ENCODE measurements at regions not wholly inside any gene's neighbourhood (a gene's known extent, or its start where the extent isn't known, plus 50 kb on each side); places are given as distances from the start of the nearest gene placed in this dataset.
"Not testable (repeated sequence)": the region's sequence is repeated elsewhere in the genome, so short reads cannot be mapped to it uniquely, and the experiment has no call there.

DNA sequence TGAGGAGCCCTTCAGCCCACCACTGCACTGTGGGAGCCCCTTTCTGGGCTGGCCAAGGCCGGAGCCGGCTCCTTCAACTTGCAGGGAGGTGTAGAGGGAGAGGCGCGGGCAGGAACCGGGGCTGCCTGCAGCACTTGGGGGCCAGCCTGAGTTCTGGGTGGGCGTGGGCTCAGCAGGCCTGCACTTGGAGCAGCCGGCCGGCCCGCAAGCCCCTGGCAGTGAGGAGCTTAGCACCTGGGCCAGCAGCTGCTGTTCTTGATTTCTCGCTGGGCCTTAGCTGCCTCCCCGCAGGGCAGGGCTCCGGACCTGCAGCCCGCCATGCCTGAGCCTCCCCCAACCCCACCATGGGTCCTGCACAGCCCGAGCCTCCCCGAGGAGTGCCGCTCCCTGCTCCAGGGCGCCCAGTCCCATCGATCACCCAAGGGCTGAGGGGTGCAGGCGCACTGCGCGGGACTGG lies 101.7 kb upstream of the ADGRB3 start:
- no peak overlapping the region for H3K4me3 ChIP-seq (ENCODE audit: low read depth, low read length)
- no peak for TF ChIP-seq CTCF (IDR thresholded peaks at IDR 0.05; ENCODE audit: borderline replicate concordance, insufficient read depth, low read depth, low read length)

- no peak overlapping the region for H3K4me3 ChIP-seq (ENCODE audit: low read depth, low read length)
- no peak for TF ChIP-seq CTCF (IDR thresholded peaks at IDR 0.05; ENCODE audit: borderline replicate concordance, insufficient read depth, low read depth, low read length)
Observed at GRCh38 chr6:68527691-68528090, 107.4 kb upstream of the ADGRB3 start.

DNA sequence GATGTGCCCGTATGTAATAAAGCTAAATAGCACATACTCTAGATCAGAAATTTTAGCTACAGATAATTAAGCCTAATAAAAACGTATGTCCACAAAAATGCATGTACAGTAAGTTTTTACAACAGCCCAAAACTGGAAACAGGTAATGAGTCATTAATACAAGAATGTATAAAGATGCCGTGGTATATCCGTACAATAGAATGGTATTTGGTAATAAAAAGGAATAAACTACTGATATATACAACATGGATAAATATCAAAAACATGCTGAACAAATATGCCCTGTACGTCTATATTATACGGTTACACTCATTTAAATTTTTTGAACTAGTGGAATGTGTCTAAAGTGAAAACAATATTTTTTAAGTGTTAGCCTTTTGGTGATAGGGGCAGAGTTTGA lies 128.2 kb upstream of the ADGRB3 start:
- TF ChIP-seq CTCF (IDR thresholded peaks at IDR 0.05; ENCODE audit: borderline replicate concordance, insufficient read depth, low read depth, low read length): no peak
- no peak overlapping the region for H3K4me3 ChIP-seq (ENCODE audit: low read depth, low read length)

- no peak overlapping the region for H3K4me3 ChIP-seq (ENCODE audit: low read depth, low read length)
- no peak for TF ChIP-seq CTCF (IDR thresholded peaks at IDR 0.05; ENCODE audit: borderline replicate concordance, insufficient read depth, low read depth, low read length)
Observed at GRCh38 chr6:68502946-68503345, 132.1 kb upstream of the ADGRB3 start.

GRCh38 chr6:68497927-68498326 lies 137.2 kb upstream of the ADGRB3 start:
- H3K4me3 ChIP-seq (ENCODE audit: low read depth, low read length): no peak overlapping the region
- no peak for TF ChIP-seq CTCF (IDR thresholded peaks at IDR 0.05; ENCODE audit: borderline replicate concordance, insufficient read depth, low read depth, low read length)

GRCh38 chr6:68494880-68495279 lies 140.2 kb upstream of the ADGRB3 start:
- not testable (repeated sequence) for H3K4me3 ChIP-seq (ENCODE audit: low read depth, low read length)

DNA sequence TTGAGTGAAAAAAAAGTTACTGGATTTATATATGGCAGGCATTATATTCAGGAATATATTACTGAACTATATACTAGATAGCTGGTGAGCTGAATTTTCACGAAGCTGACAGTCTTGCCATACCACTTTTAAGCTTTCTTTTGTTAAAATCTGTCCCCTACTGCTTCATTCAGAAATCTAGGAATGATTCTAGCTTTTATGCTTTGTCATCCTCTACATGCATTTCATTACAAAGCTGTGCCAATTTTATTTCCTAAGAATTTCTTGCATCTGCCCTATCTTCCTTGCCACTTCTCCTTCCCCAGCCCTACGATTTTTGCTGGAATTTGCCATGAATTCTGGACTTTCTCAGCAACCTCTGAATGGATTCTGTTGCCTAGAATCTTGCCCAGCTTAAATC lies 158.5 kb upstream of the ADGRB3 start:
- H3K4me3 ChIP-seq (ENCODE audit: low read depth, low read length): no peak overlapping the region
- no peak for TF ChIP-seq CTCF (IDR thresholded peaks at IDR 0.05; ENCODE audit: borderline replicate concordance, insufficient read depth, low read depth, low read length)

Data from GM12875 (cell line).